Mesothelial cell of epicardium (in vitro differentiated cells): ENCODE measurements at regions not wholly inside any gene's neighbourhood (a gene's known extent, or its start where the extent isn't known, plus 50 kb on each side); places are given as distances from the start of the nearest gene placed in this dataset.

Experiments used
- DNase-seq, 2 experiments: peaks; one replicate each; pipeline ENCODE4 v3.0.0; 2021; ENCODE audit warnings: low spot score in 2 of 2; ENCODE audit not compliant: unreplicated experiment in 2 of 2
- H3K27ac Mint-ChIP-seq: 2 replicates; pipeline ENCODE4 v1.8.0; 2021; ENCODE audit warnings: mixed read lengths
- H3K27me3 Mint-ChIP-seq: 2 replicates; pipeline ENCODE4 v1.8.0; 2021; ENCODE audit warnings: low read depth, mixed read lengths
- H3K36me3 Mint-ChIP-seq: 2 replicates; pipeline ENCODE4 v1.8.0; 2021; ENCODE audit warnings: mixed read lengths
- H3K4me1 Mint-ChIP-seq: 2 replicates; pipeline ENCODE4 v1.8.0; 2021; ENCODE audit warnings: mixed read lengths
- H3K4me3 Mint-ChIP-seq: 2 replicates; pipeline ENCODE4 v1.8.0; 2021; ENCODE audit warnings: mild to moderate bottlenecking, moderate library complexity, mixed read lengths
- H3K9me3 Mint-ChIP-seq: 2 replicates; pipeline ENCODE4 v1.8.0; 2021; ENCODE audit warnings: mixed read lengths
- TF ChIP-seq, protein P1 (sequence below): fragments of 200-600 bp; sonication (generic); IDR thresholded peaks from one replicate; pipeline ENCODE4 v1.5.0; 2021; ENCODE audit warnings: antibody characterized with exemption; ENCODE audit not compliant: unreplicated experiment

- Mint-ChIP-seq H3K4me3 (no peak overlapping the region), H3K36me3 (no peaks in the 10 kb centered on the region), H3K27ac (no peak overlapping the region), H3K9me3 (no peaks in the 10 kb centered on the region), H3K4me1 (peaks cover 8% of the 10 kb centered on the region), H3K27me3 (peaks cover 44% of the 10 kb centered on the region)
- DNase-seq, result no peak
- TF ChIP-seq, protein P1, sequence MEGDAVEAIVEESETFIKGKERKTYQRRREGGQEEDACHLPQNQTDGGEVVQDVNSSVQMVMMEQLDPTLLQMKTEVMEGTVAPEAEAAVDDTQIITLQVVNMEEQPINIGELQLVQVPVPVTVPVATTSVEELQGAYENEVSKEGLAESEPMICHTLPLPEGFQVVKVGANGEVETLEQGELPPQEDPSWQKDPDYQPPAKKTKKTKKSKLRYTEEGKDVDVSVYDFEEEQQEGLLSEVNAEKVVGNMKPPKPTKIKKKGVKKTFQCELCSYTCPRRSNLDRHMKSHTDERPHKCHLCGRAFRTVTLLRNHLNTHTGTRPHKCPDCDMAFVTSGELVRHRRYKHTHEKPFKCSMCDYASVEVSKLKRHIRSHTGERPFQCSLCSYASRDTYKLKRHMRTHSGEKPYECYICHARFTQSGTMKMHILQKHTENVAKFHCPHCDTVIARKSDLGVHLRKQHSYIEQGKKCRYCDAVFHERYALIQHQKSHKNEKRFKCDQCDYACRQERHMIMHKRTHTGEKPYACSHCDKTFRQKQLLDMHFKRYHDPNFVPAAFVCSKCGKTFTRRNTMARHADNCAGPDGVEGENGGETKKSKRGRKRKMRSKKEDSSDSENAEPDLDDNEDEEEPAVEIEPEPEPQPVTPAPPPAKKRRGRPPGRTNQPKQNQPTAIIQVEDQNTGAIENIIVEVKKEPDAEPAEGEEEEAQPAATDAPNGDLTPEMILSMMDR, result no peak
Measured at GRCh38 chr17:77684803-77685798, 273.4 kb upstream of the TNRC6C start.

GRCh38 chr17:77685881-77686486 is 272.5 kb upstream of the TNRC6C start:
- Mint-ChIP-seq H3K27me3 (peaks cover 47% of the 10 kb centered on the region), H3K9me3 (no peaks in the 10 kb centered on the region), H3K36me3 (no peaks in the 10 kb centered on the region), H3K4me3 (no peak overlapping the region), H3K27ac (no peak overlapping the region), H3K4me1 (peaks cover 16% of the 10 kb centered on the region)
- no peak for DNase-seq
- TF ChIP-seq, protein P1, result no peak

DNA sequence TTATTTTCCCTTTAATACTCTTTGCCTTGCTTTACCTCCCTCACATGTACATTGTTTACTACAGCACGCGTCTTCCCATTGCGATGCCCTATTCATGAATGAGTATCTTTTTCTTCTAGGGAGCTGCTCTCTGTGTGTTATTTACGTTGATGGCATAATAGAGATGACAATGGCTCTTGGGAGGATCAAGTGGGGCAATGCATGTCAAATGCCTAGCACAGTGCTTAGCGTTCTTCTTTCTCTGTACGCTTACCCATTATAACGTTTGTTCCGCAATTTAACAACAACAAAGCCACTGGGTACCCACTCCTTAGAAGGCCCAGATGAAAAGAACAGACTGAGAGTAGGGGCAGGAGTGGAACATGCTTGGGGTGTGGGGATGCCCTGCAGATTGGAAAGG is 271.6 kb upstream of the TNRC6C start:
- no peak overlapping the region for H3K4me3 Mint-ChIP-seq
- H3K9me3 Mint-ChIP-seq, result no peaks in the 10 kb centered on the region
- H3K27ac Mint-ChIP-seq, result no peak overlapping the region
- H3K27me3 Mint-ChIP-seq, result peaks cover 52% of the 10 kb centered on the region
- H3K36me3 Mint-ChIP-seq, result no peaks in the 10 kb centered on the region
- no peak for DNase-seq
- TF ChIP-seq, protein P1, result no peak
- peaks cover 15% of the 10 kb centered on the region for H3K4me1 Mint-ChIP-seq

- TF ChIP-seq, protein P1, result no peak
- peaks cover 16% of the 10 kb centered on the region for H3K4me1 Mint-ChIP-seq
- H3K27me3 Mint-ChIP-seq, result peaks cover 57% of the 10 kb centered on the region
- H3K4me3 Mint-ChIP-seq, result no peak overlapping the region
- no peak for DNase-seq
- H3K36me3 Mint-ChIP-seq, result no peaks in the 10 kb centered on the region
- H3K9me3 Mint-ChIP-seq, result no peaks in the 10 kb centered on the region
- no peak overlapping the region for H3K27ac Mint-ChIP-seq
Measured at GRCh38 chr17:77687417-77687816, 271.1 kb upstream of the TNRC6C start.

- Mint-ChIP-seq H3K4me1 (peaks cover 14% of the 10 kb centered on the region), H3K4me3 (no peak overlapping the region), H3K27me3 (peaks cover 61% of the 10 kb centered on the region), H3K36me3 (no peaks in the 10 kb centered on the region), H3K27ac (no peak overlapping the region), H3K9me3 (no peaks in the 10 kb centered on the region)
- TF ChIP-seq, protein P1, result no peak
- DNase-seq, result no peak
Measured at GRCh38 chr17:77687921-77688320, 270.6 kb upstream of the TNRC6C start.
